GM12872 (cell line): ENCODE measurements at regions not wholly inside any gene's neighbourhood (a gene's known extent, or its start where the extent isn't known, plus 50 kb on each side); places are given as distances from the start of the nearest gene placed in this dataset.

Source experiments
- CTCF ChIP-seq: IDR thresholded peaks from 3 replicates; pipeline ENCODE4 v1.5.1; 2011; ENCODE audit warnings: low read depth, mild to moderate bottlenecking, low read length, moderate library complexity; ENCODE audit not compliant: insufficient read depth

- TF ChIP-seq CTCF, result no peak
These were observed 996.4 kb upstream of the AUTS2 start for GRCh38 chr7:68601826-68602225.

- TF ChIP-seq CTCF, result no peak
These were observed 993.7 kb upstream of the AUTS2 start for GRCh38 chr7:68604541-68604940.

GRCh38 chr7:68610701-68611100 is 987.6 kb upstream of the AUTS2 start:
- no peak for TF ChIP-seq CTCF

- TF ChIP-seq CTCF, result no peak
These were observed 984.9 kb upstream of the AUTS2 start for GRCh38 chr7:68613405-68613804.

GRCh38 chr7:68613897-68614296 is 984.4 kb upstream of the AUTS2 start:
- TF ChIP-seq CTCF, result no peak

GRCh38 chr7:68619526-68619925 is 978.7 kb upstream of the AUTS2 start:
- no peak for TF ChIP-seq CTCF

- no peak for TF ChIP-seq CTCF
These were observed 975.8 kb upstream of the AUTS2 start for GRCh38 chr7:68622500-68622899.

GRCh38 chr7:68623030-68623429 is 975.2 kb upstream of the AUTS2 start:
- no peak for TF ChIP-seq CTCF
